Prostate gland (tissue), 2 donors: ENCODE measurements at regions not wholly inside any gene's neighbourhood (a gene's known extent, or its start where the extent isn't known, plus 50 kb on each side); places are given as distances from the start of the nearest gene placed in this dataset.

ENCODE experiments used
- POLR2A ChIP-seq: fragments of 450-650 bp; IDR thresholded peaks from one replicate; pipeline ENCODE4 v1.6.1; 2016; ENCODE audit warnings: antibody characterized with exemption, mild to moderate bottlenecking
- POLR2AphosphoS5 ChIP-seq: sonication (generic); formaldehyde crosslinking; IDR thresholded peaks from one replicate; pipeline ENCODE4 v1.6.1; 2017; ENCODE audit warnings: antibody characterized with exemption
- TF ChIP-seq, protein P1 (sequence below), 4 experiments: fragments of 200-600 bp in 2 of 4; fragments of 450-650 bp in 2 of 4; sonication (generic) in 2 of 4; IDR thresholded peaks; 1 replicate in 3 of 4; 2 replicates in 1 of 4; pipeline ENCODE4 v1.5.1; 2016 to 2019; ENCODE audit warnings: antibody characterized with exemption in 4 of 4, mild to moderate bottlenecking in 2 of 4, moderate library complexity in 2 of 4

DNA sequence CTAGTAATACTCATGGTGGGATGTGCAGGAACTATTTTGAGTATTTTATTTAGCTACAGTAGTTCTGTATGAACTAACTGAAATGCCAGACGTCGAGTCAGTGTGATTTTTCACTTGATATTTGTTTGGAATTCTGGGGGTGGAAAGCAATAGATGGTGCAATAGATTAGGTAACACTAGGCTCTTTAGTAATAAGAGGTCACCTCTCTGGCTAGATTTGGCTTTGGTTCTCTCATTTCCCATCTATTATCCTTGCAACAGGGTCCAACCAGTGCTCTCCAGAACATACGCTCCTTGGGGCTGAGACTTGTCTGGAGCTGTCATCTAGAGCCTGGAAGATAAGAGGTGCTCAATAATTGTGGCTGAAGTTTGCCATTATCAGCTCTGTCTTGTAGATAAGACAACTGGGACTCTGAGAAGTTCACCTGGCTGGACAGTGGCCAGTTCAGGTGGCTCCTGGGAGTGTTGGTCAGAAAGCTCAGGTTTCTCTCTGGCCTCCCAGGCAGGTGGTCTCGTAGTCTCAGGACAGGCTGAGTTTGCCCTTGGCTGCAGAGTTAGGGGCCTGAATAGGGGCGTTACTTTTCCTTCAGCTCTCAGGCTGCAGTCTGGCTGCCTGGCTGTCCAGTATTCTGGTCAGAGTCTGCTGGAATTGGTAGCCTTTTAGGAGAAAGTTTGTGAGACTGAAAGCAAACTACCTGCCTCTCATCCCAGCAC, 277.5 kb upstream of the RGMA start:
- TF ChIP-seq, protein P1, sequence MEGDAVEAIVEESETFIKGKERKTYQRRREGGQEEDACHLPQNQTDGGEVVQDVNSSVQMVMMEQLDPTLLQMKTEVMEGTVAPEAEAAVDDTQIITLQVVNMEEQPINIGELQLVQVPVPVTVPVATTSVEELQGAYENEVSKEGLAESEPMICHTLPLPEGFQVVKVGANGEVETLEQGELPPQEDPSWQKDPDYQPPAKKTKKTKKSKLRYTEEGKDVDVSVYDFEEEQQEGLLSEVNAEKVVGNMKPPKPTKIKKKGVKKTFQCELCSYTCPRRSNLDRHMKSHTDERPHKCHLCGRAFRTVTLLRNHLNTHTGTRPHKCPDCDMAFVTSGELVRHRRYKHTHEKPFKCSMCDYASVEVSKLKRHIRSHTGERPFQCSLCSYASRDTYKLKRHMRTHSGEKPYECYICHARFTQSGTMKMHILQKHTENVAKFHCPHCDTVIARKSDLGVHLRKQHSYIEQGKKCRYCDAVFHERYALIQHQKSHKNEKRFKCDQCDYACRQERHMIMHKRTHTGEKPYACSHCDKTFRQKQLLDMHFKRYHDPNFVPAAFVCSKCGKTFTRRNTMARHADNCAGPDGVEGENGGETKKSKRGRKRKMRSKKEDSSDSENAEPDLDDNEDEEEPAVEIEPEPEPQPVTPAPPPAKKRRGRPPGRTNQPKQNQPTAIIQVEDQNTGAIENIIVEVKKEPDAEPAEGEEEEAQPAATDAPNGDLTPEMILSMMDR (IDR thresholded peaks at IDR 0.05), result no peak
- TF ChIP-seq POLR2AphosphoS5 (no peak), POLR2A (no peak)
